T-helper 1 cell treated with Interleukin-12 subunit alpha and Interleukin-12 subunit beta and Interleukin-4 antibody, amounts not matched to agents 30 ng/mL and 1 ng/mL, for 36 hours (primary cell): ENCODE measurements at regions not wholly inside any gene's neighbourhood (a gene's known extent, or its start where the extent isn't known, plus 50 kb on each side); places are given as distances from the start of the nearest gene placed in this dataset.
"Not testable (repeated sequence)": the region's sequence is repeated elsewhere in the genome, so short reads cannot be mapped to it uniquely, and the experiment has no call there.

Experiments
- intact Hi-C: fragments of 100-400 bp; cut with micrococcal nuclease; formaldehyde crosslinking; loops from one replicate; pipeline ENCODE4 v1.15.1; 2024

GRCh38 chrX:150051096-150051495, 112.8 kb upstream of the EOLA2 start:
- intact Hi-C loops: no loop called here

- intact Hi-C loops: no loop called here
Measured at GRCh38 chrX:150052226-150052625, 113.9 kb upstream of the EOLA2 start.

- intact Hi-C loops: no loop called here
Measured at GRCh38 chrX:150058728-150059127, 120.4 kb upstream of the EOLA2 start.

- intact Hi-C loops: no loop called here
Measured at GRCh38 chrX:150060406-150060805, 122.1 kb upstream of the EOLA2 start.

- intact Hi-C loops: no loop called here
Measured at GRCh38 chrX:150062292-150063137, 124.2 kb upstream of the EOLA2 start.

GRCh38 chrX:150063138-150063518, 124.8 kb upstream of the EOLA2 start:
- intact Hi-C loops: no loop called here

GRCh38 chrX:150063674-150064073, 125.4 kb upstream of the EOLA2 start:
- intact Hi-C loops: no loop called here

GRCh38 chrX:150074175-150074574, 135.9 kb upstream of the EOLA2 start:
- intact Hi-C loops: no loop called here

- intact Hi-C loops: no loop called here
Measured at GRCh38 chrX:150080497-150080896, 142.2 kb upstream of the EOLA2 start.

GRCh38 chrX:150081076-150081475, 142.8 kb upstream of the EOLA2 start:
- intact Hi-C loops: no loop called here

GRCh38 chrX:150084496-150085229, 146.4 kb upstream of the EOLA2 start:
- intact Hi-C loops: no loop called here

GRCh38 chrX:150085881-150086280, 147.6 kb upstream of the EOLA2 start:
- intact Hi-C loops: no loop called here

GRCh38 chrX:150086371-150086770, 148.1 kb upstream of the EOLA2 start:
- intact Hi-C loops: no loop called here

- intact Hi-C loops: no loop called here
Measured at GRCh38 chrX:150087612-150088011, 149.3 kb upstream of the EOLA2 start.

GRCh38 chrX:150088042-150088441, 149.8 kb upstream of the EOLA2 start:
- intact Hi-C loops: no loop called here

GRCh38 chrX:150088766-150089518, 150.7 kb upstream of the EOLA2 start:
- intact Hi-C loops: no loop called here

- intact Hi-C loops: not testable (repeated sequence)
Measured at GRCh38 chrX:150091300-150091699, 153.0 kb upstream of the EOLA2 start.

- intact Hi-C loops: no loop called here
Measured at GRCh38 chrX:150092549-150092948, 154.3 kb upstream of the EOLA2 start.

- intact Hi-C loops: no loop called here
Measured at GRCh38 chrX:150094375-150094774, 156.1 kb upstream of the EOLA2 start.

- intact Hi-C loops: no loop called here
Measured at GRCh38 chrX:150094996-150095395, 156.7 kb upstream of the EOLA2 start.

- intact Hi-C loops: no loop called here
Measured at GRCh38 chrX:150099316-150099715, 161.0 kb upstream of the EOLA2 start.

- intact Hi-C loops: no loop called here
Measured at GRCh38 chrX:150100261-150100660, 162.0 kb upstream of the EOLA2 start.
